ENCODE measurements at regions not wholly inside any gene's neighbourhood (a gene's known extent, or its start where the extent isn't known, plus 50 kb on each side); places are given as distances from the start of the nearest gene placed in this dataset.

DNA sequence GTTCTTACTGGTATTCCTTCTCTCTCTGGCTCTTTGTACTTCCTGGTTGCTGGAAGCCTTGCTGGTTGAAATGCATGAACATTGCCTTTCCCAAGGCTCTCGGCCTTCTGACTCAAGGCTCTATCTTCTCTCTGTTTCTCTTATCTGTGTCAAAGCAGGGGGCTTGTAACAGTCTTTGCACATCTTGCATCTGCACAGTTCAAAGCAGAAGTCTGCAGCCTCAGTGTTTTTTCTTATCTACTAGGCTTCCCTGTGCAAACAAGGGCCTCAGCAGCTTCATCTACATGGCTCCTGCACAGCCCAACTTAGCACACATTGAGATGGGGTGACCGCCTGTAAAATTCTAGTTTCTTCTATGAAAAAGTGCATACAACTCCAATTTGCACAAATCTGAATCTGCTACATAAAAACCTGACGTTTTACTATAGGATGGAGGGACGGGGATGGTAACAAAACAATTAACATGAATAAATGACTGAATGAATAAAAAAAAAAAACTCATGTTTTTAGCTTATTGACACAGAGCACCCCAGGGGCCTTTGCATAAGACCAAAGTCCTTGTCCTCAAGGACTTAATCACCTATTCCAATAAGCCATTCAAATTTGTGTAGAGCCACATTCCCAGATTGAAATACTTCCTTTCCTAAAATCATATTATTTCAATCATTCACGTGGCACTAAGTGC lies 458.3 kb downstream of the LMO4 start:
- TF ChIP-seq, protein P1, sequence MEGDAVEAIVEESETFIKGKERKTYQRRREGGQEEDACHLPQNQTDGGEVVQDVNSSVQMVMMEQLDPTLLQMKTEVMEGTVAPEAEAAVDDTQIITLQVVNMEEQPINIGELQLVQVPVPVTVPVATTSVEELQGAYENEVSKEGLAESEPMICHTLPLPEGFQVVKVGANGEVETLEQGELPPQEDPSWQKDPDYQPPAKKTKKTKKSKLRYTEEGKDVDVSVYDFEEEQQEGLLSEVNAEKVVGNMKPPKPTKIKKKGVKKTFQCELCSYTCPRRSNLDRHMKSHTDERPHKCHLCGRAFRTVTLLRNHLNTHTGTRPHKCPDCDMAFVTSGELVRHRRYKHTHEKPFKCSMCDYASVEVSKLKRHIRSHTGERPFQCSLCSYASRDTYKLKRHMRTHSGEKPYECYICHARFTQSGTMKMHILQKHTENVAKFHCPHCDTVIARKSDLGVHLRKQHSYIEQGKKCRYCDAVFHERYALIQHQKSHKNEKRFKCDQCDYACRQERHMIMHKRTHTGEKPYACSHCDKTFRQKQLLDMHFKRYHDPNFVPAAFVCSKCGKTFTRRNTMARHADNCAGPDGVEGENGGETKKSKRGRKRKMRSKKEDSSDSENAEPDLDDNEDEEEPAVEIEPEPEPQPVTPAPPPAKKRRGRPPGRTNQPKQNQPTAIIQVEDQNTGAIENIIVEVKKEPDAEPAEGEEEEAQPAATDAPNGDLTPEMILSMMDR (IDR thresholded peaks at IDR 0.05), result no peak

DNA sequence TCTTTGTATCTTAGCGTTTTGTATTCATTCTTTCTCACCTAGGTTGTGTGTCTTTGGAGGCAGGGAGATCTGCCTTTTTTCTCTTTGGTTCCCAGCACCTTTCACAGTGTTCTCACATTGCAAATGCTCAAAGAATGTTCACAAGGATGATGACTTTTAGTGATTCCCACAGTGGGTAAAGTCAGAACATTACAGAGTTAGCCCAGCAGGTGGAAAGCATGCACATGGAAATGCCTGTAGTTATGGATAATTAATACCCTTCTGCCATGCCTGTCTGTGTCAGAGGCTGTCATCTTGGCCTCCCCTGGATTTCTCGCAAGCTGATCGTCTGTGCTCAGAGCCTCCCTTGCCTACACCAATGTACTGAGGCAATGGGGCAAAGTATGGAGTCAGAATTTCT lies 458.9 kb downstream of the LMO4 start:
- TF ChIP-seq, protein P1 (IDR thresholded peaks at IDR 0.05), result no peak

DNA sequence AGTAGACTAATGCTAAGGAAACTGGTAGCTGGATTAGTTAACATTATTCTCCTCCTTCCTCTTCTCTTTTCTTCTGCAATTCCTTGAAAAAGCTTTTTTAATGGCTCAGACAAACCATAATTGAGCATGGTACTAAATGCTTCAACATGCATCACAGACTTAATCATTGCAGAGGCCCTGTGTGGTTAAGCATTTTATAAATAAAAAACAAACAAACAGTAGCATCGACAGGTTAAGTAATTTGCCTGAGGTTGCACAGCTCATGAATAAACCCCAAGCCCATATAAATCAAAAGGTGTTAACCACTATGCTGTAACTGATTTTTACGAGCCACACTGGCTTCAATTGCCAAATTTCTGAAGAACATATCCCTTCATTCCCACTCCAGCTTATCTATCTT lies 462.1 kb downstream of the LMO4 start:
- TF ChIP-seq, protein P1 (IDR thresholded peaks at IDR 0.05), result no peak

DNA sequence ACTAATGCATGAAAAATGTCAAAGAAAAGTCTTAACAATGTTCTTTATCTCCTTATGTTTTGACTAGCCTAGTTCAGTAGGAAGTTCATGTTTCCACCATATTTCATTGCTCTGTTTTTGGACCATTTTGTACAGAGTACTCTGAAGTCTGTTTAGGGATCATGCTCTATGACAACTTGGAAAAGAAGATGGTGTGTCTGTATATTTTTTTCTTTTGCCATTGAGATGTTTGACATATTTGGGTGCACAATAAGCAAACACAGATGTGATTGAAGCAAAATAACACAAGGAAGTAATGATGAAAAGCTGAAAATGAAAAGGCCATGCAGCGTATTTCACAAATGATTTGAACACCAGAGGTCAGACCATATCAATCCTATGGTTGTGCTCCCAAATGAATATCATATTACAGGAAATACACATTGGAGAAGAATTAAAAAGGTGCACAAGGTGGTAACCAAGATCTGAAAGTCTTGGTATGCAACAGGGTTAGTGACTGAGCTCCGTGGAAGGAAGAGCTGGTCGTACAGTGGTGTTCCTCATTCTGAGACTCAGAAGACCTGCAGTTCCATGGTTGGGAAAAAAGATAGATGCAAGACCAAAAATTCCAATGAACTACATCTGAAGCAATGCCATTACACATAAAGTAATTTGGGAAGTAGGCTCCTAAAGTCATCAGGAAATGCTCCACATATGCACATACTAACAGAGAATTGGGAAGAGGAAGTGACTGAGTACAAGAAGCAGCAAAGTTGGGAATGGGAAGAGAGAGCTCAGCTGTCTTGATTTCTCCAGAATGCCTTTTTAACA lies 463.5 kb downstream of the LMO4 start:
- TF ChIP-seq, protein P1 (IDR thresholded peaks at IDR 0.05), result no peak

DNA sequence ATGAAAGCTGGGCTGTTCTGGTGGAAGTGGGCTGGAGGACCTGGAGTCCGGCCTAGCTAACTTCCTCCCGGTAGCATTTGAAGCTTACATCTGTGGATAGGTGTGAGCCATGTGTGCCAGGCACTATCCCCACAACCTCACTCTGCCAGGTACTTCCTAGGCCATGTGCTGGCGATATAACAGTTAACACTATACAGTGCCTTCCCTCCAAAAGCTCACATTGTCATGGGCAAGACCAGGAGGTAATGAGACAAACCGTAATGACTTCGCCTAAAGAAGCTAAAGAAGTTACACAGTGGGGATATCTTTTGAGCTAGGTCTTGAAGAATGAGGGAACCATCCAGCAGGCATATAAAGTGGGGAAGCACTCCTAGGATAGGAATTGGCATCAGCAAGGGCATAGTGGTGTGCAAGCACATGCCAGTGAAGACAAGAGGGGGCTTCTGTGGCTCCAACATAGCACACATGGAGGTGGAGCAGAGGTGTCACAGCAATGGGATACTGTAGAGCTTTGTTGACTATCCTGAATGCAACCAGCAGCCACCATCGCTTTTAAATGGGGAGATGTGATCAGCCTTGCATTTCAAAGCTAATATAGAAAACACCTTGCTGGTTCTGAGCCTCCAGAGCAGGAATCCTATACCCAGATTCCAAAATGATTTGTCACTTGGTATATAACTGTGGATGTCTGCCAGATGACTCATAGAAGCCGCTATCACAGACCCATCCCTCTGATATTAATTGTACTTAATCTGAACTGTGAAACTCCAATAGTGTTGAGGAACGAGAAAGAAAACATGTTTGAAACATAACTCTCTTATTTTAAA lies 466.3 kb downstream of the LMO4 start:
- TF ChIP-seq, protein P1 (IDR thresholded peaks at IDR 0.05), result no peak

DNA sequence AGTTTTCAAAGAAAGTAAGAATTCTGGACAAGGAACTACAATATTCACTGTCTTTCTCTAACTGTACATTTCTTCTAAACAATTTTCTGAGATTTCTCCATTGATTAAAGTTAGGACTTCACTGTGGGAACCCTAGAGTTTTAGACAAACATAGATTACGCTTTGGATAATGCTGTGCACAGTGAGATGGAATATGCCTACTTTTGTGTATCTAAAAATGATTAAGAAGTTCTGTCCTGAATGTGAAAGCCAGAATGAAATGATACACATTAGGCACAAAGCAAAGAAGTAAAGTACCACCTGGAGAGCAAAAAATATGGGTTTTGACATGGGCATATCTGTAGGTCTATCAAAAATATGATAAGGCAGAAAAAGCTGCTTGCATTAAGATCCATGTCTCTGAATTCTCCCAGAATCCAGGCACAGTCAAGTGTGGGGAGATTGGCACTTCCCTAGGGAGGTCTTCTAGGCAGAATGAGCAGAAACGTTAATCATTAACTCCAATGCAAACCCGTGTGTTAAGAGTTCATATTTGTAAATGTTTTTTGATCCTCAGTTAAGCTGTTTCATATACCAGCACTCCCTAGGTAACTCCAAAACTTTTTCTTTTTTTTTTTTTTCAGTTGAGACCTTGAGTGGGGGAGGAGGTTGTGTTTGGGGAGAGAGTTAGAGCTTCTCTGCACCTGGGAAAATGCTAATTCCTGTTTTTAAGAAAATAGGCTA lies 467.1 kb downstream of the LMO4 start:
- TF ChIP-seq, protein P1 (IDR thresholded peaks at IDR 0.05), result no peak

DNA sequence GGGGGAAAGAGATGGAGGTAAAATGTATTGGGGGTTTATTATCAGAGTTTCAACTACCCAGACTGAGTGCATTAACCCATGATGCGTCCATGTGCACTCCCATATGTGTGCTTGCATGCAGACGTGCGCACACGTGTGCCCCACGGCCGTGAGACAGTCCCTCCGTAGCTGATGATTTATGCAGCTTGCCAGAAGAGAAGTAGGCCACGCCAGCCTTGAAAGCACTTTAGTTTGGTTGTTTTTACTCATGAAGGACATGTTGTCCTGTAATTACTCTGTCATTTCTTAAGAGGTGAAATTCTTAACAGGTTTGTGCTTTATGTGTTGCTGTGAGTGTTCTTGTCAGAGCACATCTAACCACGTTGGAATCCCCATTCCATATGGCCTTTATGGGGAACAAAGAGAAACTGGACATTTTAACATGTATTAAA lies 467.8 kb downstream of the LMO4 start:
- TF ChIP-seq, protein P1 (IDR thresholded peaks at IDR 0.05), result no peak
